Inferior parietal cortex (tissue), 1 donor: ENCODE measurements at regions not wholly inside any gene's neighbourhood (a gene's known extent, or its start where the extent isn't known, plus 50 kb on each side); places are given as distances from the start of the nearest gene placed in this dataset.
"Not testable (repeated sequence)": the region's sequence is repeated elsewhere in the genome, so short reads cannot be mapped to it uniquely, and the experiment has no call there.

Experiments used
- DNase-seq: peaks from one replicate; pipeline ENCODE4 v3.0.0-alpha.2; 2016; ENCODE audit errors: extremely low spot score

- no peak for DNase-seq
Measured at GRCh38 chr3:101141135-101141534, 147.9 kb upstream of the ABI3BP start.

GRCh38 chr3:101138817-101139216 lies 145.6 kb upstream of the ABI3BP start:
- no peak for DNase-seq

- no peak for DNase-seq
Measured at GRCh38 chr3:101134331-101134730, 141.1 kb upstream of the ABI3BP start.

GRCh38 chr3:101133652-101134051 lies 140.4 kb upstream of the ABI3BP start:
- no peak for DNase-seq

GRCh38 chr3:101133197-101133596 lies 140.0 kb upstream of the ABI3BP start:
- not testable (repeated sequence) for DNase-seq

- DNase-seq, result no peak
Measured at GRCh38 chr3:101131767-101132166, 138.5 kb upstream of the ABI3BP start.

- DNase-seq, result no peak
Measured at GRCh38 chr3:101128786-101129185, 135.6 kb upstream of the ABI3BP start.

- DNase-seq, result no peak
Measured at GRCh38 chr3:101128001-101128400, 134.8 kb upstream of the ABI3BP start.

- DNase-seq, result no peak
Measured at GRCh38 chr3:101124125-101124524, 130.9 kb upstream of the ABI3BP start.

GRCh38 chr3:101123081-101123480 lies 129.9 kb upstream of the ABI3BP start:
- DNase-seq, result no peak

- no peak for DNase-seq
Measured at GRCh38 chr3:101122681-101123080, 129.5 kb upstream of the ABI3BP start.

- no peak for DNase-seq
Measured at GRCh38 chr3:101120039-101120438, 126.8 kb upstream of the ABI3BP start.

GRCh38 chr3:101119535-101119934 lies 126.3 kb upstream of the ABI3BP start:
- DNase-seq, result no peak

GRCh38 chr3:101117980-101118379 lies 124.8 kb upstream of the ABI3BP start:
- no peak for DNase-seq

- DNase-seq, result no peak
Measured at GRCh38 chr3:101117465-101117864, 124.2 kb upstream of the ABI3BP start.

- not testable (repeated sequence) for DNase-seq
Measured at GRCh38 chr3:101110295-101110694, 117.1 kb upstream of the ABI3BP start.

- no peak for DNase-seq
Measured at GRCh38 chr3:101104321-101104720, 111.1 kb upstream of the ABI3BP start.

- DNase-seq, result no peak
Measured at GRCh38 chr3:101102678-101103296, 109.6 kb upstream of the ABI3BP start.

- DNase-seq, result no peak
Measured at GRCh38 chr3:101100361-101101009, 107.3 kb upstream of the ABI3BP start.

GRCh38 chr3:101099791-101100190 lies 106.6 kb upstream of the ABI3BP start:
- DNase-seq, result no peak

GRCh38 chr3:101096444-101096843 lies 103.2 kb upstream of the ABI3BP start:
- no peak for DNase-seq

- DNase-seq, result no peak
Measured at GRCh38 chr3:101095693-101096430, 102.6 kb upstream of the ABI3BP start.

- no peak for DNase-seq
Measured at GRCh38 chr3:101091489-101091888, 98.3 kb upstream of the ABI3BP start.
